Psoas muscle (tissue), 7 donors: ENCODE measurements at regions not wholly inside any gene's neighbourhood (a gene's known extent, or its start where the extent isn't known, plus 50 kb on each side); places are given as distances from the start of the nearest gene placed in this dataset.
"Not testable (repeated sequence)": the region's sequence is repeated elsewhere in the genome, so short reads cannot be mapped to it uniquely, and the experiment has no call there.

Experiments used
- ATAC-seq, 4 donors: fragments of 200-7000 bp; cut with Tn5 transposase; one replicate each; pipeline ENCODE4 v1.9.1; 2020; ENCODE audit warnings: moderate library complexity in 3 of 4, mild to moderate bottlenecking in 2 of 4
- DNase-seq, 2 donors: peaks; one replicate each; pipeline ENCODE4 v3.0.0-alpha.2; 2020
- H3K27ac ChIP-seq: fragments of 200-600 bp; one replicate; pipeline ENCODE4 v1.8.0; 2022
- H3K27me3 ChIP-seq, 3 donors: fragments of 200-600 bp in 1 of 3; one replicate each; pipeline versions ENCODE4 v1.6.1 to v1.8.0; 2013 to 2022; ENCODE audit warnings: low read length in 2 of 3, mild to moderate bottlenecking in 2 of 3, moderate library complexity in 1 of 3; ENCODE audit not compliant: insufficient read depth in 3 of 3
- H3K36me3 ChIP-seq, 2 donors: fragments of 200-600 bp in 1 of 2; one replicate each; pipeline versions ENCODE4 v1.6.1 to v1.8.0; 2013 to 2022; ENCODE audit warnings: low read depth in 1 of 2, mild to moderate bottlenecking in 1 of 2, moderate library complexity in 1 of 2; ENCODE audit not compliant: insufficient read depth in 1 of 2
- H3K4me1 ChIP-seq: fragments of 200-600 bp; one replicate; pipeline ENCODE4 v1.8.0; 2022
- H3K4me3 ChIP-seq: fragments of 200-600 bp; one replicate; pipeline ENCODE4 v1.8.0; 2022; ENCODE audit warnings: mild to moderate bottlenecking
- H3K9me3 ChIP-seq: fragments of 200-600 bp; one replicate; pipeline ENCODE4 v1.8.0; 2022
- CTCF ChIP-seq: fragments of 200-600 bp; IDR thresholded peaks from one replicate; pipeline ENCODE4 v1.8.0; 2022; ENCODE audit warnings: antibody characterized with exemption
- WGBS, 3 donors: extraction: QIAGEN DNeasy Blood & Tissue Kit; methylation state at CpG; one replicate each; pipeline versions ENCODE4 v1.1.6 to v1.1.7; 2013; 5-methylcytosine and 5-hydroxymethylcytosine counted together
- intact Hi-C, 2 donors: fragments of 100-400 bp; cut with DNase I; formaldehyde crosslinking; loops; one replicate each; pipeline versions ENCODE4 v1.11.0 to v1.14.2; 2022
- donor health status: healthy with polysubstance abuse.
- donor health status: DM: no; HTN: no; CAD: no; lungs with moderate emphysema.
- donor health status: Bipolar disorder and iron deficiency.
- donor health status: healthy.
- donor health status: DM: yes; HTN: yes; CAD: no.
- donor health status: DM: no; HTN: no; CAD: no.
- donor health status: DM: yes; HTN: yes; CAD: no.

GRCh38 chr11:109061394-109061793 is 360.6 kb upstream of the C11orf87 start:
- TF ChIP-seq CTCF = no peak
- Histone ChIP-seq H3K4me3 (no peak overlapping the region), H3K27me3 (no peaks in the 10 kb centered on the region), H3K4me1 (no peaks in the 10 kb centered on the region), H3K27ac (no peak overlapping the region), H3K9me3 (no peaks in the 10 kb centered on the region), H3K36me3 (no peaks in the 10 kb centered on the region)
- intact Hi-C loops = no loop called here
- DNase-seq (no peak), ATAC-seq (no peak)
- 90 to 98% (median 96%) methylated on average over 1 of the region's 1 CpG for WGBS, 3 donors

- WGBS, 3 donors = 64 to 75% (median 65%) methylated on average over 2 of the region's 2 CpGs
- DNase-seq (no peak), ATAC-seq (no peak)
- intact Hi-C loops = no loop called here
- Histone ChIP-seq H3K36me3 (no peaks in the 10 kb centered on the region), H3K9me3 (no peaks in the 10 kb centered on the region), H3K27me3 (no peaks in the 10 kb centered on the region), H3K4me1 (no peaks in the 10 kb centered on the region), H3K4me3 (no peak overlapping the region), H3K27ac (no peak overlapping the region)
- no peak for TF ChIP-seq CTCF
These were observed 359.5 kb upstream of the C11orf87 start for GRCh38 chr11:109062445-109062844.

- 52 to 59% (median 58%) methylated on average over 2 of the region's 2 CpGs for WGBS, 3 donors
- no peak for ATAC-seq
These were observed 359.1 kb upstream of the C11orf87 start for GRCh38 chr11:109062871-109063270.

GRCh38 chr11:109064618-109065311 is 357.2 kb upstream of the C11orf87 start:
- H3K4me3 ChIP-seq, H3K36me3 ChIP-seq, ATAC-seq, H3K9me3 ChIP-seq, H3K27me3 ChIP-seq, DNase-seq, intact Hi-C loops, H3K27ac ChIP-seq, H3K4me1 ChIP-seq: not testable (repeated sequence)
- WGBS, 3 donors = 90 to 93% (median 92%) methylated on average over 5 of the region's 5 CpGs

More at GRCh38 chr11:109062871-109063270, 359.1 kb upstream of the C11orf87 start:
- H3K4me1 ChIP-seq = no peaks in the 10 kb centered on the region
- DNase-seq = no peak
- no peaks in the 10 kb centered on the region for H3K36me3 ChIP-seq
- H3K27me3 ChIP-seq = no peaks in the 10 kb centered on the region
- intact Hi-C loops = no loop called here
- no peak overlapping the region for H3K27ac ChIP-seq
- no peaks in the 10 kb centered on the region for H3K9me3 ChIP-seq
- no peak for TF ChIP-seq CTCF
- no peak overlapping the region for H3K4me3 ChIP-seq

GRCh38 chr11:109071262-109071661 is 350.7 kb upstream of the C11orf87 start:
- Histone ChIP-seq H3K27ac (no peak overlapping the region), H3K4me3 (no peak overlapping the region), H3K36me3 (no peaks in the 10 kb centered on the region), H3K9me3 (no peaks in the 10 kb centered on the region), H3K27me3 (no peaks in the 10 kb centered on the region), H3K4me1 (peaks cover 15% of the 10 kb centered on the region)
- no peak for DNase-seq
- intact Hi-C loops = no loop called here
- no peak for TF ChIP-seq CTCF
- ATAC-seq = no peak
